ENCODE measurements at regions not wholly inside any gene's neighbourhood (a gene's known extent, or its start where the extent isn't known, plus 50 kb on each side); places are given as distances from the start of the nearest gene placed in this dataset.

GRCh38 chr4:20086067-20086798, 165.5 kb upstream of the SLIT2 start:
- Histone ChIP-seq H3K4me3 (replicated peaks; ENCODE audit: insufficient read depth, low read length) (no peak overlapping the region), H3K27ac (replicated peaks) (peak overlapping the region; percentile 42), H3K27me3 (ENCODE audit: insufficient read depth, poor library complexity, severe bottlenecking) (no peaks in the 10 kb centered on the region)
- no peak for DNase-seq (ENCODE audit: low read depth in 1 of 2, low spot score in 1 of 2)
- TF ChIP-seq REST (IDR thresholded peaks at IDR 0.05; ENCODE audit: insufficient replicate concordance, low read depth) (no peak), SPI1 (IDR thresholded peaks at IDR 0.05; ENCODE audit: borderline replicate concordance, low read depth) (no peak)

- Histone ChIP-seq H3K4me3 (replicated peaks; ENCODE audit: insufficient read depth, low read length) (no peak overlapping the region), H3K27ac (replicated peaks) (no peak overlapping the region), H3K27me3 (ENCODE audit: insufficient read depth, poor library complexity, severe bottlenecking) (no peaks in the 10 kb centered on the region)
- DNase-seq (ENCODE audit: low read depth in 1 of 2, low spot score in 1 of 2), result no peak
- TF ChIP-seq CTCF (IDR thresholded peaks at IDR 0.05; ENCODE audit: insufficient read depth, low read length) (no peak), GABPA (IDR thresholded peaks at IDR 0.05; ENCODE audit: low read depth) (no peak)
Measured at GRCh38 chr4:20085653-20086052, 166.1 kb upstream of the SLIT2 start.

- Histone ChIP-seq H3K4me3 (replicated peaks; ENCODE audit: insufficient read depth, low read length) (no peak overlapping the region), H3K27ac (replicated peaks) (no peak overlapping the region), H3K27me3 (ENCODE audit: insufficient read depth, poor library complexity, severe bottlenecking) (no peaks in the 10 kb centered on the region)
- no peak for TF ChIP-seq POLR2AphosphoS5 (IDR thresholded peaks at IDR 0.05; ENCODE audit: low read depth)
- no peak for TF ChIP-seq GABPA (IDR thresholded peaks at IDR 0.05; ENCODE audit: low read depth)
- TF ChIP-seq SPI1 (IDR thresholded peaks at IDR 0.05; ENCODE audit: borderline replicate concordance, low read depth), result no peak
- no peak for TF ChIP-seq REST (IDR thresholded peaks at IDR 0.05; ENCODE audit: insufficient replicate concordance, low read depth)
- no peak for TF ChIP-seq CTCF (IDR thresholded peaks at IDR 0.05; ENCODE audit: insufficient read depth, low read length)
- no peak for DNase-seq (ENCODE audit: low read depth in 1 of 2, low spot score in 1 of 2)
Measured at GRCh38 chr4:20085156-20085555, 166.5 kb upstream of the SLIT2 start.

GRCh38 chr4:20084488-20084887, 167.2 kb upstream of the SLIT2 start:
- Histone ChIP-seq H3K27ac (replicated peaks) (no peak overlapping the region), H3K27me3 (ENCODE audit: insufficient read depth, poor library complexity, severe bottlenecking) (no peaks in the 10 kb centered on the region), H3K4me3 (replicated peaks; ENCODE audit: insufficient read depth, low read length) (no peak overlapping the region)
- DNase-seq (ENCODE audit: low read depth in 1 of 2, low spot score in 1 of 2), result no peak
- TF ChIP-seq GABPA (IDR thresholded peaks at IDR 0.05; ENCODE audit: low read depth) (no peak), SPI1 (IDR thresholded peaks at IDR 0.05; ENCODE audit: borderline replicate concordance, low read depth) (no peak)

GRCh38 chr4:20078644-20079043, 173.1 kb upstream of the SLIT2 start:
- TF ChIP-seq POLR2AphosphoS5 (IDR thresholded peaks at IDR 0.05; ENCODE audit: low read depth) (no peak), CTCF (IDR thresholded peaks at IDR 0.05; ENCODE audit: insufficient read depth, low read length) (no peak), REST (IDR thresholded peaks at IDR 0.05; ENCODE audit: insufficient replicate concordance, low read depth) (no peak), SPI1 (IDR thresholded peaks at IDR 0.05; ENCODE audit: borderline replicate concordance, low read depth) (no peak), GABPA (IDR thresholded peaks at IDR 0.05; ENCODE audit: low read depth) (no peak)

More at GRCh38 chr4:20078644-20079043, 173.1 kb upstream of the SLIT2 start:
- Histone ChIP-seq H3K27me3 (ENCODE audit: insufficient read depth, poor library complexity, severe bottlenecking) (no peaks in the 10 kb centered on the region), H3K4me3 (replicated peaks; ENCODE audit: insufficient read depth, low read length) (no peak overlapping the region), H3K27ac (replicated peaks) (no peak overlapping the region)
- DNase-seq (ENCODE audit: low read depth in 1 of 2, low spot score in 1 of 2), result no peak

All from HL-60 (cell line).